Mucosa of rectum (tissue), 2 donors: ENCODE measurements at regions not wholly inside any gene's neighbourhood (a gene's known extent, or its start where the extent isn't known, plus 50 kb on each side); places are given as distances from the start of the nearest gene placed in this dataset.

Experiments used
- H3K27ac ChIP-seq, 2 donors: one replicate each; pipeline ENCODE4 v1.7.0; 2013; ENCODE audit warnings: inconsistent platforms in 2 of 2, low read depth in 2 of 2, low read length in 2 of 2
- H3K27me3 ChIP-seq, 2 donors: one replicate each; pipeline ENCODE4 v1.7.0; 2013; ENCODE audit warnings: low read length in 2 of 2; ENCODE audit not compliant: control insufficient read depth in 2 of 2, insufficient read depth in 2 of 2
- H3K36me3 ChIP-seq, 2 donors: one replicate each; pipeline ENCODE4 v1.7.0; 2013; ENCODE audit warnings: low read length in 2 of 2; ENCODE audit not compliant: control insufficient read depth in 2 of 2, insufficient read depth in 2 of 2
- H3K4me1 ChIP-seq, 2 donors: one replicate each; pipeline ENCODE4 v1.7.0; 2013; ENCODE audit warnings: low read length in 2 of 2, mild to moderate bottlenecking in 1 of 2; ENCODE audit not compliant: control insufficient read depth in 2 of 2, insufficient read depth in 2 of 2
- H3K4me3 ChIP-seq, 2 donors: one replicate each; pipeline ENCODE4 v1.7.0; 2013; ENCODE audit warnings: low read length in 2 of 2
- H3K9ac ChIP-seq, 2 donors: one replicate each; pipeline ENCODE4 v1.7.0; 2013; ENCODE audit warnings: low read length in 2 of 2, low read depth in 1 of 2, mild to moderate bottlenecking in 1 of 2
- H3K9me3 ChIP-seq, 2 donors: one replicate each; pipeline ENCODE4 v1.7.0; 2013; ENCODE audit warnings: low read length in 2 of 2; ENCODE audit not compliant: control insufficient read depth in 2 of 2
- donor health status: healthy.
- donor health status: Normal muscosa, but diverticular disease.

GRCh38 chr10:131536676-131537075 is 225.2 kb upstream of the TCERG1L start:
- no peaks in the 10 kb centered on the region for H3K27me3 ChIP-seq
- H3K4me3 ChIP-seq: no peak overlapping the region
- H3K9me3 ChIP-seq: no peaks in the 10 kb centered on the region

GRCh38 chr10:131537281-131537680 is 225.8 kb upstream of the TCERG1L start:
- no peaks in the 10 kb centered on the region for H3K4me1 ChIP-seq
- no peaks in the 10 kb centered on the region for H3K9me3 ChIP-seq
- H3K9ac ChIP-seq: no peak overlapping the region
- H3K36me3 ChIP-seq: no peaks in the 10 kb centered on the region
- no peaks in the 10 kb centered on the region for H3K27me3 ChIP-seq
- no peak overlapping the region for H3K4me3 ChIP-seq
- no peak overlapping the region for H3K27ac ChIP-seq

More at GRCh38 chr10:131536676-131537075, 225.2 kb upstream of the TCERG1L start:
- Histone ChIP-seq H3K4me1 (no peaks in the 10 kb centered on the region), H3K36me3 (no peaks in the 10 kb centered on the region), H3K9ac (no peak overlapping the region), H3K27ac (no peak overlapping the region)

- Histone ChIP-seq H3K27ac (no peak overlapping the region), H3K9ac (no peak overlapping the region), H3K4me1 (no peaks in the 10 kb centered on the region), H3K27me3 (no peaks in the 10 kb centered on the region), H3K9me3 (peaks cover 0 to 5% of the 10 kb centered on the region in 2 donors), H3K4me3 (no peak overlapping the region), H3K36me3 (no peaks in the 10 kb centered on the region)
Observed at GRCh38 chr10:131544495-131544894, 233.0 kb upstream of the TCERG1L start.

GRCh38 chr10:131546086-131546810 is 234.7 kb upstream of the TCERG1L start:
- H3K9me3 ChIP-seq: peaks cover 0 to 5% of the 10 kb centered on the region in 2 donors
- H3K4me3 ChIP-seq: no peak overlapping the region
- no peaks in the 10 kb centered on the region for H3K27me3 ChIP-seq
- H3K4me1 ChIP-seq: no peaks in the 10 kb centered on the region
- H3K36me3 ChIP-seq: no peaks in the 10 kb centered on the region
- no peak overlapping the region for H3K9ac ChIP-seq
- no peak overlapping the region for H3K27ac ChIP-seq

GRCh38 chr10:131547129-131547799 is 235.7 kb upstream of the TCERG1L start:
- Histone ChIP-seq H3K4me1 (no peaks in the 10 kb centered on the region), H3K4me3 (no peak overlapping the region), H3K36me3 (no peaks in the 10 kb centered on the region), H3K9me3 (peaks cover 0 to 5% of the 10 kb centered on the region in 2 donors), H3K27ac (no peak overlapping the region), H3K27me3 (no peaks in the 10 kb centered on the region), H3K9ac (no peak overlapping the region)

GRCh38 chr10:131548176-131548575 is 236.7 kb upstream of the TCERG1L start:
- Histone ChIP-seq H3K27me3 (no peaks in the 10 kb centered on the region), H3K36me3 (no peaks in the 10 kb centered on the region), H3K27ac (no peak overlapping the region), H3K4me1 (no peaks in the 10 kb centered on the region), H3K9me3 (peaks cover 0 to 5% of the 10 kb centered on the region in 2 donors), H3K4me3 (no peak overlapping the region), H3K9ac (no peak overlapping the region)

GRCh38 chr10:131549116-131549515 is 237.6 kb upstream of the TCERG1L start:
- Histone ChIP-seq H3K4me3 (no peak overlapping the region), H3K27ac (no peak overlapping the region), H3K9ac (no peak overlapping the region), H3K4me1 (no peaks in the 10 kb centered on the region), H3K27me3 (no peaks in the 10 kb centered on the region), H3K36me3 (no peaks in the 10 kb centered on the region), H3K9me3 (peaks cover 0 to 5% of the 10 kb centered on the region in 2 donors)

GRCh38 chr10:131553121-131553520 is 241.6 kb upstream of the TCERG1L start:
- Histone ChIP-seq H3K9ac (no peak overlapping the region), H3K9me3 (peaks cover 0 to 3% of the 10 kb centered on the region in 2 donors), H3K4me3 (no peak overlapping the region), H3K27ac (no peak overlapping the region), H3K36me3 (no peaks in the 10 kb centered on the region), H3K27me3 (no peaks in the 10 kb centered on the region), H3K4me1 (no peaks in the 10 kb centered on the region)

- no peaks in the 10 kb centered on the region for H3K36me3 ChIP-seq
- H3K4me3 ChIP-seq: no peak overlapping the region
- no peak overlapping the region for H3K9ac ChIP-seq
- H3K9me3 ChIP-seq: peaks cover 0 to 3% of the 10 kb centered on the region in 2 donors
- H3K27ac ChIP-seq: no peak overlapping the region
- no peaks in the 10 kb centered on the region for H3K4me1 ChIP-seq
- no peaks in the 10 kb centered on the region for H3K27me3 ChIP-seq
Observed at GRCh38 chr10:131553581-131553980, 242.1 kb upstream of the TCERG1L start.

- Histone ChIP-seq H3K4me3 (no peak overlapping the region), H3K9me3 (peaks cover 0 to 3% of the 10 kb centered on the region in 2 donors), H3K36me3 (no peaks in the 10 kb centered on the region), H3K27me3 (no peaks in the 10 kb centered on the region), H3K9ac (no peak overlapping the region), H3K4me1 (no peaks in the 10 kb centered on the region), H3K27ac (no peak overlapping the region)
Observed at GRCh38 chr10:131554821-131555220, 243.3 kb upstream of the TCERG1L start.
